Choroid plexus epithelial cell (primary cell): ENCODE measurements at regions not wholly inside any gene's neighbourhood (a gene's known extent, or its start where the extent isn't known, plus 50 kb on each side); places are given as distances from the start of the nearest gene placed in this dataset.

Experiments
- DNase-seq: peaks from one replicate; pipeline ENCODE4 v3.0.0-alpha.2; 2010; ENCODE audit warnings: low read depth
- H3K4me3 ChIP-seq: 2 replicates; pipeline ENCODE4 v1.5.1; 2011; ENCODE audit warnings: low read depth, mild to moderate bottlenecking, control low read depth, low read length, moderate library complexity
- CTCF ChIP-seq: conservative IDR thresholded peaks from 2 replicates; pipeline ENCODE4 v1.5.1; 2011; ENCODE audit warnings: low read depth, mild to moderate bottlenecking, control low read depth, inconsistent platforms, low read length, moderate library complexity

DNA sequence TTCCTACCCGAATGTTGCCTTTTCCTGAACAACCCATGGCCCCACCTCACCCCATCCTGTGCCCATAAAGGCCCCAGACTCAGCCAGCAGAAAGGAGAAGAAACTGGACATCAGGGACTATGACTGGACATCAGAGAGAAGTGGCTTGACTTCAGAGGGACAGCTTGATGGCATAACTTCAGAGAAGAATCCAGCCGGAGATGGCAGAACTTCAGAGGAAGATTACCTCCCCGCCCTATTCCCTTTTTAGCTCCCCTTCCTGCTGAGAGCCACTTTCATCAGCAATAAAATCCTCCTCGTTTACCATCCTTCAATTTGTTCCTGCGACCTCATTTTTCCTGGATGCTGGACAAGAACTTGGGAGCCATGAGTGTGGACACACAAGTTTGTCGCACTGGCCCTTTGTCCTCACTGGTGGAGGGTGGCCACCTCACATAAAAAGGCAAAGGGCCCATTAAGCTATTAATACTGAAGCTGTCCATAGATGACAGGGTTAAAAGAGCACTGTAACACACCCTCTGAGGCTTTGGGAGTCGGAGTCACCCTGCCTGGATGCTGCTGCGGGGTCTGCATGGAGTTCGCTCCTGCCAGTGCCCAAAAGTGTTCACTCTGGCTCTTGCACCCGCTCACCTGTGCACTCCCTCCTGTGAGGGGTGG lies 260.4 kb downstream of the SLITRK1 start:
- DNase-seq: no peak
- H3K4me3 ChIP-seq: no peak overlapping the region
- no peak for TF ChIP-seq CTCF

DNA sequence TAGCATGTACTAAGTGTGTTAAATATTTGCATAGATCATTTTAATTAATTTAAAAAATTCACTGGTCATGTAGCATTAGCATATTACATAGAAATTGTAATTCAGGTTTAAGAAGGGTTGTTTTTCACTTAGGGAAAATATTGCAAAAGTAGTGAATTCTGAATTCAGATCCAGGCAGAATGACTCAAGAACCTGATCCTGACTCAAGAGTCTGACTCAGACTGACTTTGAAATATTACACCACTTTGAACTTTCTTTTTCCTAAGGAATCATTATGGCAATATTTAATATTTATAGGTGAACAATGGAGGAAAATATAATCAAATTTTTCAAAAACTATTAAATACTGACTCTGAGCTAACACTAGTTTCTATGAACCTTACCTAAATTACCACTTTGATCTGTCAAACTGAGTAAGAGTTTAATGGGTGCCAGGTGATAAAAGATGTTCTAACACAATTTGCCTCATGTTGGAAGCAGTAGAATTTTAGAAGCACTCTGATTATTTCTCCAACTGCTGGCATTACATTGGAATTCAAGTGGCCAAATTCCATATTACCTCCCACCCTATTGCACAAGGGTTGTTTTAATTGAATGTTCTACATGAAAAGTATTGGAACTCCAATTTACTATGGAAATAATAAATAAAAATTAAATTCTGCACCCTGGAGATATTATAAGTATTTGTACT lies 261.6 kb downstream of the SLITRK1 start:
- H3K4me3 ChIP-seq: no peak overlapping the region
- DNase-seq: peak; percentile 74
- no peak for TF ChIP-seq CTCF

DNA sequence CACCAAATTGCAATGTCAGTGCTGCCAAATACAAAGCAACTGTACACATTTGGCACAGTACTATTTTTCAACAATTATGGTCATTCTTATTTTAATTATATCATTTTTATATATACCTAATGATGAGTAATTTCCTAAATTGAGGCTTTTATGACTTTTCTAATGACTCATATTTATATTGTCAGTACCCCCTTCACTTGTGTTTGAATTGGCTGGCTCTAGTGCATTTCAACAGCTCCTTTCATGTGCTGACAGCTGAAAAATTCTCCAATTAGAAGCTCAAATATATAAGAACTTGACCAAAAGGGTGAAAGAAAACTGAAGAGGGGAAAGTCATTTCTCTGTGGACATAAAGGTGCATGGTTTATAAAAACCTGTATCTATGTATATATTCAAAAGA lies 263.3 kb downstream of the SLITRK1 start:
- no peak overlapping the region for H3K4me3 ChIP-seq
- DNase-seq: peak; percentile 75
- no peak for TF ChIP-seq CTCF

DNA sequence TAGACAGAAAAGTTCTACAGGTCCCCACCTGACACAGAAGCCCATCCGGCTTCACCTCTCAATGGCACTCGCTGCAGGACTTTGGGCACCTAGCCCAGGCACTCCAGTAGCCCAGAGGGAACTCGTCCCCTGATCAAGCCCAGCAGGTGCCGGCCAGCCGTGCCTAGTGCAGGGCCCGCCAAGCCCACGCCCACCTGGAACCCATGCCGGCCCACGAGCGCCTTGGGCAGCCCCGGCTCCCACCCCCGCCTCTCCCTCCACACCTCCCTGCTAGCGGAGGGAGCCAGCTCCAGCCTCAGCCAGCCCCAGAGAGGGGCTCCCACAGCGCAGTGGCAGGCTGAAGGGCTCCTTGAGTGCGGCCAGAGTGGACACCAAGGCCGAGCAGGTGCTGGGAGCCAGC lies 268.8 kb downstream of the SLITRK1 start:
- no peak for TF ChIP-seq CTCF
- DNase-seq: no peak
- H3K4me3 ChIP-seq: no peak overlapping the region

- no peak overlapping the region for H3K4me3 ChIP-seq
- no peak for TF ChIP-seq CTCF
- no peak for DNase-seq
Measured at GRCh38 chr13:83601539-83601938, 280.7 kb downstream of the SLITRK1 start.

GRCh38 chr13:83592095-83592494 lies 290.2 kb downstream of the SLITRK1 start:
- no peak overlapping the region for H3K4me3 ChIP-seq
- no peak for TF ChIP-seq CTCF
- DNase-seq: no peak

DNA sequence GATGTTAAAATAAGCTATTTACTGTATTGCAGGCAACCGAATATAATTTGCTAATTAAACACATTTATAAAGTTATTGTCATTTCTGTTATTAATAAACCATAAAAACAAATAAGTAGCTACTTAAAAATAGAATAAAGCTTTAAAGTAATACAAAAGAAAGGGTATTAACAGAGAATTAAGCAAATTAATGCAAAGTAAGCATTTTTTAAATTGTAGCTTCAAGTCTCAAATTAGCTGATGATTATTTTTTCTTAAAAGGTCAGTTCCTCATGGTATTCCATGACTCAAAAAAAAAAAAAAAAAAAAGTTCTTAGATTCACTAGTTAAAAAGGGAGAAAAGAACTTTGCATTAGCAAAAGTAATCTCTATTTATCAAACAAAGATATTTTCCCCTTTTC lies 292.5 kb downstream of the SLITRK1 start:
- no peak for DNase-seq
- H3K4me3 ChIP-seq: no peak overlapping the region
- TF ChIP-seq CTCF: no peak
